Glutamatergic neuron (in vitro differentiated cells): ENCODE measurements at regions not wholly inside any gene's neighbourhood (a gene's known extent, or its start where the extent isn't known, plus 50 kb on each side); places are given as distances from the start of the nearest gene placed in this dataset.

Experiments
- DNase-seq: peaks from one replicate; pipeline ENCODE4 v3.0.0; 2022
- H3K27ac Mint-ChIP-seq: one replicate; pipeline ENCODE4 v1.8.0; 2020; ENCODE audit warnings: mild to moderate bottlenecking, mixed read lengths, inconsistent platforms; ENCODE audit not compliant: unreplicated experiment
- H3K27me3 Mint-ChIP-seq: one replicate; pipeline ENCODE4 v1.8.0; 2020; ENCODE audit warnings: mild to moderate bottlenecking, moderate library complexity, mixed read lengths, inconsistent platforms; ENCODE audit not compliant: unreplicated experiment
- H3K36me3 Mint-ChIP-seq: one replicate; pipeline ENCODE4 v1.8.0; 2020; ENCODE audit warnings: mild to moderate bottlenecking, mixed read lengths, inconsistent platforms; ENCODE audit not compliant: unreplicated experiment
- H3K4me1 Mint-ChIP-seq: one replicate; pipeline ENCODE4 v1.8.0; 2020; ENCODE audit warnings: mild to moderate bottlenecking, low read depth, mixed read lengths, inconsistent platforms; ENCODE audit not compliant: unreplicated experiment
- H3K4me3 Mint-ChIP-seq: one replicate; pipeline ENCODE4 v1.8.0; 2020; ENCODE audit warnings: mild to moderate bottlenecking, mixed read lengths, inconsistent platforms; ENCODE audit not compliant: unreplicated experiment
- H3K9me3 Mint-ChIP-seq: one replicate; pipeline ENCODE4 v1.8.0; 2020; ENCODE audit warnings: mild to moderate bottlenecking, moderate library complexity, mixed read lengths, inconsistent platforms; ENCODE audit not compliant: unreplicated experiment
- CTCF ChIP-seq: fragments of 200-600 bp; sonication (generic); IDR thresholded peaks from one replicate; pipeline ENCODE4 v1.5.0; 2021; ENCODE audit not compliant: partially characterized antibody, unreplicated experiment

- no peak for TF ChIP-seq CTCF
- H3K36me3 Mint-ChIP-seq, result no peaks in the 10 kb centered on the region
- H3K9me3 Mint-ChIP-seq, result no peaks in the 10 kb centered on the region
- no peaks in the 10 kb centered on the region for H3K27me3 Mint-ChIP-seq
- no peaks in the 10 kb centered on the region for H3K4me1 Mint-ChIP-seq
- H3K27ac Mint-ChIP-seq, result no peak overlapping the region
- H3K4me3 Mint-ChIP-seq, result no peak overlapping the region
- no peak for DNase-seq
Observed at GRCh38 chr15:38824719-38825118, 260.1 kb upstream of the RASGRP1 start.

GRCh38 chr15:38826880-38827279, 262.3 kb upstream of the RASGRP1 start:
- Mint-ChIP-seq H3K9me3 (no peaks in the 10 kb centered on the region), H3K36me3 (no peaks in the 10 kb centered on the region)

GRCh38 chr15:38828031-38828532, 263.5 kb upstream of the RASGRP1 start:
- H3K4me3 Mint-ChIP-seq, result no peak overlapping the region
- H3K36me3 Mint-ChIP-seq, result no peaks in the 10 kb centered on the region
- H3K9me3 Mint-ChIP-seq, result no peaks in the 10 kb centered on the region
- no peak overlapping the region for H3K27ac Mint-ChIP-seq
- no peaks in the 10 kb centered on the region for H3K4me1 Mint-ChIP-seq
- no peak for DNase-seq
- no peak for TF ChIP-seq CTCF
- peaks cover 2% of the 10 kb centered on the region for H3K27me3 Mint-ChIP-seq

More at GRCh38 chr15:38826880-38827279, 262.3 kb upstream of the RASGRP1 start:
- DNase-seq, result no peak
- no peak for TF ChIP-seq CTCF
- H3K27ac Mint-ChIP-seq, result no peak overlapping the region
- H3K4me1 Mint-ChIP-seq, result no peaks in the 10 kb centered on the region
- no peak overlapping the region for H3K4me3 Mint-ChIP-seq
- peaks cover 2% of the 10 kb centered on the region for H3K27me3 Mint-ChIP-seq

GRCh38 chr15:38829086-38829485, 264.5 kb upstream of the RASGRP1 start:
- Mint-ChIP-seq H3K36me3 (peaks cover 6% of the 10 kb centered on the region), H3K4me3 (no peak overlapping the region), H3K27ac (no peak overlapping the region), H3K27me3 (peaks cover 2% of the 10 kb centered on the region), H3K9me3 (peaks cover 2% of the 10 kb centered on the region), H3K4me1 (no peaks in the 10 kb centered on the region)
- DNase-seq, result no peak
- TF ChIP-seq CTCF, result no peak

- H3K4me1 Mint-ChIP-seq, result no peaks in the 10 kb centered on the region
- no peak for TF ChIP-seq CTCF
- peaks cover 2% of the 10 kb centered on the region for H3K27me3 Mint-ChIP-seq
- DNase-seq, result no peak
- H3K36me3 Mint-ChIP-seq, result peaks cover 9% of the 10 kb centered on the region
- no peak overlapping the region for H3K4me3 Mint-ChIP-seq
- H3K27ac Mint-ChIP-seq, result no peak overlapping the region
- H3K9me3 Mint-ChIP-seq, result no peaks in the 10 kb centered on the region
Observed at GRCh38 chr15:38842226-38842625, 277.6 kb upstream of the RASGRP1 start.
